Omental fat pad (tissue), 3 donors: ENCODE measurements at regions not wholly inside any gene's neighbourhood (a gene's known extent, or its start where the extent isn't known, plus 50 kb on each side); places are given as distances from the start of the nearest gene placed in this dataset.
"Not testable (repeated sequence)": the region's sequence is repeated elsewhere in the genome, so short reads cannot be mapped to it uniquely, and the experiment has no call there.

Experiments
- ATAC-seq: fragments of 150-250 bp; one replicate; pipeline ENCODE4 v1.9.1; 2016; ENCODE audit warnings: mild to moderate bottlenecking, moderate library complexity; ENCODE audit not compliant: low FRiP score
- DNase-seq: peaks from one replicate; pipeline ENCODE4 v3.0.0-alpha.2; 2019; ENCODE audit warnings: low spot score
- CTCF ChIP-seq, 3 donors: fragments of 450-650 bp; IDR thresholded peaks; one replicate each; pipeline ENCODE4 v1.5.1; 2016 to 2017; ENCODE audit warnings: antibody characterized with exemption in 3 of 3, mild to moderate bottlenecking in 3 of 3, moderate library complexity in 2 of 3

GRCh38 chr1:182253319-182253860, 138.2 kb downstream of the GLUL start:
- ATAC-seq, result no peak
- no peak for DNase-seq
- TF ChIP-seq CTCF (IDR thresholded peaks at IDR 0.05), result no peak

GRCh38 chr1:182251561-182251960, 140.0 kb downstream of the GLUL start:
- ATAC-seq (no peak), DNase-seq (no peak)
- TF ChIP-seq CTCF (IDR thresholded peaks at IDR 0.05), result no peak

- ATAC-seq, result no peak
- TF ChIP-seq CTCF (IDR thresholded peaks at IDR 0.05), result no peak
- no peak for DNase-seq
These were observed 142.4 kb downstream of the GLUL start for GRCh38 chr1:182249201-182249676.

GRCh38 chr1:182248721-182249120, 142.9 kb downstream of the GLUL start:
- DNase-seq (no peak), ATAC-seq (no peak)
- no peak for TF ChIP-seq CTCF (IDR thresholded peaks at IDR 0.05)

- ATAC-seq, DNase-seq: not testable (repeated sequence)
These were observed 143.8 kb downstream of the GLUL start for GRCh38 chr1:182247813-182248212.

- no peak for ATAC-seq
- TF ChIP-seq CTCF (IDR thresholded peaks at IDR 0.05), result no peak
- no peak for DNase-seq
These were observed 144.8 kb downstream of the GLUL start for GRCh38 chr1:182246783-182247182.

GRCh38 chr1:182245040-182245439, 146.6 kb downstream of the GLUL start:
- TF ChIP-seq CTCF (IDR thresholded peaks at IDR 0.05), result no peak
- DNase-seq (no peak), ATAC-seq (no peak)

GRCh38 chr1:182244451-182244850, 147.1 kb downstream of the GLUL start:
- no peak for TF ChIP-seq CTCF (IDR thresholded peaks at IDR 0.05)
- DNase-seq (no peak), ATAC-seq (no peak)
